ENCODE measurements at regions not wholly inside any gene's neighbourhood (a gene's known extent, or its start where the extent isn't known, plus 50 kb on each side); places are given as distances from the start of the nearest gene placed in this dataset.
A peak's percentile ranks its signal among the peaks of the same experiment; 100 is the strongest.
"Not testable (repeated sequence)": the region's sequence is repeated elsewhere in the genome, so short reads cannot be mapped to it uniquely, and the experiment has no call there.

DNA sequence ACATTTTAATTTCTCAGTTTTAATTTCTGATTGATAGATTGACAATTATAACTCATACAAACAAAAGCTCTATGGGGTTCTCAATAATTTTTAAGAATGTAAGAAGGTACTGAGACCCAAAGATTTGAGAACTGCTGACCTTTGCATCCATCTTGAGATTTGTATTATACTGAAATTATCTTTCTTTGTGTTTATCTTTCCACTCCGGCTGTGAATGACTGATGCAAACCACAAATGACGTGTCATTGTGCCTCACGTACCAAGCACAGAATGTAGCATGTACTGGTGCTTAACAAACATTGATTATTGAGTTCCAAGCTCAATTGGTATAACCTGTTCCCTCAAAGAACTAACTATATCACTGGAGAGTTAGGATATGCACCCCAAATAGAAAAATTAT is 152.1 kb upstream of the SMLR1 start:
- DNase-seq, result no peak

DNA sequence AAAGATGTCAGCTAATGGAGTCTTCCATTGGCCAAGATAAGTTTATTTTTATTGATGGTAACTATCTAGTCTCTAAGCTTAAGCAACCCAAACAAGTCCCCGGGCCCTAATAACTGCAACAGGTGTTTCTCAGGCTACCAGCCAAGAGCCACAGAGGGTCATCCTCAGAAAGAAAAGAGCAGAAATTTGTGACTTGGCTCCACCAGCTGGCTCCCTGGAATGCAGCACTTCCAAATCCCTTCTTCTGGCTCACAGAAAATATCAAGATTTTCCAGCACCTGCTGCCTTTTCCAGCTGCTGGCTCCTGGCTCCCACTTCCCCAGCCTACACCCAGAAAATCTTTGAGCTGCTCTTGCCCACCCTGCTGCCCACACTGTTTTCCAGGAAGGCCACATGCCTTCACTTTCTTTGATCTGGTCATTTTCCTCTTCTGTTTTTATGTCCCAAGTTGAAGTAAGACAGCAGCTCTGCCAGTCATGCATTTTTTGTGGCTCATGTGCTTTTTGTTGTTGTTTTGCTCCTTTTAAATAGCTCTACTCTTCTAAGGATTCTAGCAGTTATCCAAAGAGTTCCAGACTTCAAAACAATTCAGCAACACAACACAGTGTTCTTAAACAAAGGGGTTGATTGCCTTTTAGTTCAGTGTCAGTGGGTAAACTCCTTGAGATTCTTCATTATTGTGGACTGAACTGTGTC is 151.0 kb upstream of the SMLR1 start:
- DNase-seq, result peak; percentile 77

DNA sequence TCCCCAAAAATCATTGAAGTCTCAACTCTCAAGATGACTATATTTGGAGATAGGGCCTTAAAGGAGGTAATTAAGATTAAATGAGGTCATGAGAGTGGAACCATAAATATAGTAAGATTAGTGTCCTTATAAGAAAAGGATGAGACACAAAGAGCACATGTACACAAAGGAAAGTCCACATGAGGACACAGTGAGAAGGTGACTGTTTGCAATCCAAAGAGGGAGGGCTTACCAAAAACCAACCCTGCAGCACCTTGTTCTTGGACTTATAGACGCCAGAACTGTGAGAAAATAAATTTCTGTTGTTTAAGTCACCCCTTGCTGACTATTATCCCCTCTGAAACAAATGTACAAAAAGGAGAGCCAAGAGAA is 150.4 kb upstream of the SMLR1 start:
- no peak for DNase-seq

DNA sequence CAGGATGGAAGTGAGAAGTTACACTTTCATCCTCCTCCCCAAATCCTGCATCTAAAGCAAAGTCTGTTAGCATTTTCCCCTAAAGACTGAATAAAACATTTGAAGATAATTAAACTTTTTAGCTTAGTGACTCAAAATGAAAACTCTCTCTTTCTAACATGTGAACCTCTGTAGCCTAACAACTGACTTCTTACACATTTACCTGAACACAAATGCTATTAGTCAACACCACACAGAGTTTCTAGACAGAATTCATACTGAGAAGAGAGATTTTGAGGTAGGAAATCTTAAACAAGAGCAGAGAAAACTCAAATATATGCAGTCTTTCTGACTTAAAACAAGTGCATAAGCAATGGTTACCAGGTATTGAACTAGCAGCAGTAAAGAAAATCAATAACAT is 149.9 kb upstream of the SMLR1 start:
- no peak for DNase-seq

DNA sequence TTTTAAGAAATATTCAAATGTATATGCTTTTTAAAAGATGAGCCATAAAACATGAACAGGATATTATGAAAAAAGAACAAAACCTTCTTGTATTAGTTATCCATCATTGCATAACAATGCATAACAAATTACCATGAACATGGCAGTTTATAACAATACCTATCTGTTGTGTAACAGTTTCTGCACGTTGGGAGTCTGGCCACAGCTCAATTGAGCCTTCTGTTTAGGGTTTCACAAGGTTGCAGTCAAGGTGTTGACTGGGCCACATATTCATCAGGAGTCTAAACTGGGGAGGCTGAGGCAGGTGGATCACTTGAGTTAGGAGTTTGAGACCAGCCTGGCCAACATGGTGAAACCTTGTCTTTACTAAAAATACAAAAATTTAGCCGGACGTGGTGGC is 149.4 kb upstream of the SMLR1 start:
- DNase-seq, result no peak

DNA sequence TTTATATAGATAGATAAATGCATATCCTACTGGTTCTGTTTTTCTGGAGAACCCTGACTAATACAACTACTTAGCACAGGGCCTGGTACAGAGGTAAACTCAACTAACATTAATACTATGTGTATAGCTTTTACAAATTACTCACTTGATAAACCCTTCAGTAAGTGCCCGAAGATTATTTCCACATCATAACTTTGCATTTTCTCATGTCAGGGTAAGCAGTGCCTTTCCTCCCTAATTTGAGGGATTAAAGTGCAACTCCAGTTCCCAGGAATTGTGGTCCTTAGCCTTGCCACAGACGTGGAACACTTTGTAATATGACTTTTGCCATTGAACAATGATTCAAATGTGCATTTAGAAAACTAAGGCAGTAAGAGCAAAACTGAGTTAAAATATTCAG is 147.5 kb upstream of the SMLR1 start:
- no peak for DNase-seq

DNA sequence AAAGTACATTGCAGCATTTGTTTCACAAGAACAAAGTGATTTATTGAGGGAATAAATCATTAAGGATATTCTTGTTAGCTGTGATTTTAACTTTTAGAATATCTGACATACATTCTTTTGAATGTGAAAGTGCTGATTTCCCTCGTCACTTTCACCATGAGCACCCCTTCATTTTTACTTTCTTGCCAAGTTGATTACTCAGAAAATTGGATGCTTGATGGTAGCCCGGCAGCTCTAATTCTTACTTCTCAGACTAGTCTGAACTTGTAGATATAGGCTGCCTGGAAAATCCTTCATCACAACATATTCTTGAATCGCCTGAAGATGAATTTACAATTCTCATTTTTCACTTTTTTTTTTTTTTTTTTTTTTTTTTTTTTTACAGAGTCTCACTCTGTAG is 147.1 kb upstream of the SMLR1 start:
- DNase-seq, result no peak

DNA sequence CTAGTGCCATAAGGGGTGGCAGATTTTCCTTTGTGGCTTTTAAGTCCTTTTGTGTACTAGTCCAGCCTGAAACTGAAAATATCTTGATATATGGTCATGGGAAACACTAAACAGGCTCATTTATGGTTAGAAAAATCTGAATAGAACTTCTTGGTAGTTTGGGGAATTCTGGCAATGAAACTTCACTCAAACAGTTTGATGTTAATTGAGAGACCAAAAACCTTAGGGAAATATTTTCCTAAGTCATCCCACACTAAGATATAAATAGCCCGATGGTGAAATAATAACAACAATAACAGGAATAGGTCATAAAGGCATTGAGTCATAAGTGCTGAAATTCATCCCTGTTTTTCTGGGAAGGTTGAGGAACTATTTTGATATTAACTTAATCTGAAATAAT is 146.2 kb upstream of the SMLR1 start:
- no peak for DNase-seq

DNA sequence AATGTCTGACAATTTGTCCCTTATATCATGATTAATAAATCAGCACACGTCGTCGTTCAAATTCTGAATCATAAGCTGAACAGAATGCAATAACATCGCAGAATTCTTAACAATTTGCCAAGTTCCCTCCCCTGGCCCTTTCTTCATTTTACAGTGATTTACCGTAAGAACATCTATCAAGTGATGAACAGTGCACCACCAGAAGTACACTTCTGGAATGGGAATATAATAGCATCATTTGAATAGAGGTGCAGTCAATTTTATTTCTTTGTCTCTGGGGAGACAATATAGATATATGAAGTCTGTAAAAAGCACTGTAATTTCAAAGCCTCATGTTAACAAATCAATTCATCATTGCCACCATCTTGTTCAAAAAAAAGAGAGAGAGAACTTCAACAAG is 145.1 kb upstream of the SMLR1 start:
- no peak for DNase-seq

DNA sequence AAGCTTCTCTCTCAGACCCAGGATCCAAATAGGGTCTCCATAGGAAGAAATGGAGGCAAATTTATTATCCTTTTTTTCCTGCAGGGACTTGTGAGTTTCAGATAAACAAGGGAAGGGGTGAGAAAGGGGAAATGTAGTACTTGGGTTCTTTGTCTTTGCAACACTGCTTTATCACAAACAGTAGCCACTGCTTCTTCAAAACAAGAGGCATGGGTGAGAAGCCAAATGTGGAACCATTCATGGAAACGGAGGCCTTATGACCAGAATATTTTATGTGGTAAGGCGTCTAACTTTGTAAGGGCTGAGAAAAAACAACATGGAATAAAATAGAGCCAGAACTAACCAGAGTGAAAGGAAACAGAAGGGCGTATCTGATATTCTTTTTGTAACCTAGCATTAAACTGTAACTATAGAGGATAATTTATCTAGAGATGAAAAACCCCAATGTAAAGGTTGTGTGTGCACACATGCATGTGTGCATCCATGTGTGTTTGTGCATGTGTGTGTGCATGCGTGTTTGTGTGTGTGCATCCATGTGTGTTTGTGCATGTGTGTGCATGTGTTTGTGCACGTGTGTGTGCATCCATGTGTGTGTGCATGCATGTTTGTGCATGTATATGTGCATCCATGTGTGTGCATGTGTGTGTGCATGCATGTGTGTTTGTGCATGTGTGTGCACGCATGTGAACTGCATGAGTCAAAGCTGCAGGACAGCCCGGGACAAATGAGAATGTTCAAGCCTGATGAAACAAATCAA is 143.3 kb upstream of the SMLR1 start:
- DNase-seq, result no peak

DNA sequence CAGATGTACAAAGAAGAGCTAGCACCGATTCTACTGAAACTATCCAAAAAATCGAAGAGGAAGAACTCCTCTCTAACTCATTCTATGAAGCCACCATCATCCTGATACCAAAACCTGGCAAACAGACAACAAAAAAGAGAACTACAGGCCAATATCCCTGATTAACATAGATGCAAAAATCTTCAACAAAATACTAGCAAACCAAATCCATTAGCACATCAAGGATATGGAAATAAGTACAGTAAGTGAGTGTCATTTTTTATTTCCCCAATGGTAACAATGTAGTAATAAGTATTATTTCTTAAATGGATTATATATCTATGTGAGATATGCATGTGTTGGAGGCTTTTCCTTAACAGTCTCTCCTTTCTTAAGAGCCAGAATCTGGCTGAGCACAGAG is 134.5 kb upstream of the SMLR1 start:
- no peak for DNase-seq

DNA sequence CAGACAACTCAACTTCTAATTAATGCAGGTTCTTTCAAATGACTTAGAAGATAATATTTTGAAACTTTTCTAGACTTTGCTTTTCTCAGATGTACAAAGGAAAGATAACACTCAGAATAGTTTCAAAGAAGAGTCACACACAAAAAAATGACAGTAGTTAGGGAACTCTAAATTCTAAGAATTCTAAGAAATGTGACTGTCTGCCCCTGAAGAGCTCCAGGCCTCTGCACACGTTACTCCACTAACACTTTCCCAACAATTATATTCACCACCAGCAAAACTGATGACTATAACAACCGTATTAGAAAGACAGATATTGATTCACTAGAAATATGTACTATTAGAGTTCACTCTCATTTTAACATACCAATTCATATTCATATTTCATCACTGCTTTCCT is 133.3 kb upstream of the SMLR1 start:
- DNase-seq, result no peak

DNA sequence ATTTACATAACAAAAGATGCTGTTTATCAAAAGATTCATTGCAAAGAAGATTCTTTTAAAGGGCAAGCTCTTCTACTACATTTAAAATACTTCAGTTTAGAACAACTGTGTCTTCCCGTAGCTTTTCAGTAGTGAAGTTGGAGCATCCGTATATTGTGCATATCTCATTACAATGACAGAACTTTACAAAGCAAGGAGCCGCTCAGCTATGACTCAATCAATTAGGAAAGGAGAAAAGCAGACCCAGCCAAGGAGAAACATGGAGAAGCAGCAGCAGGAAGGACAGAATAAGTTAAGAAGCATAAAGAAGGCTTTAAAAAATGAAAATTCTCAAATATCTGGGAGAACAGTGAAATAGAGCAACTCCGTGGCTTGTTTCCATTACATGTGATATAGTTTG is 132.6 kb upstream of the SMLR1 start:
- no peak for DNase-seq

DNA sequence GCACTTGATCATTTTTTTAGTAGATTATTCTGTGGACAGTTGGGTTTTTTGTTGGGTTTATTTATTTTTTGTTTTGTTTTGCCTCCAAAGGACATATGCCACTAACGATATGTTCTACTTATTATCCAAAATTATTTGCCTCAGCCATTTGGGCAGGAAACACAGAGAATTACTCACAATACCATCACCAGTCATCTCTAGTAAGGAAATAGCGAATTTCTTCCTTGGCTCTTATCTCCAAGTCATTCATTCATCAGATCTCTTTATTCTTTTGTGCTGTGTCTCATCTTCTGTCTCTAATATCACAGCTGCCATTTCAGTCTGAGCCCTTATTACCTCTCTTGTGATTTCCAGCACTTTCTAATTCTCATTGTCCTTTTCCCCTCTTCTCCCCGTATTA is 130.4 kb upstream of the SMLR1 start:
- no peak for DNase-seq

DNA sequence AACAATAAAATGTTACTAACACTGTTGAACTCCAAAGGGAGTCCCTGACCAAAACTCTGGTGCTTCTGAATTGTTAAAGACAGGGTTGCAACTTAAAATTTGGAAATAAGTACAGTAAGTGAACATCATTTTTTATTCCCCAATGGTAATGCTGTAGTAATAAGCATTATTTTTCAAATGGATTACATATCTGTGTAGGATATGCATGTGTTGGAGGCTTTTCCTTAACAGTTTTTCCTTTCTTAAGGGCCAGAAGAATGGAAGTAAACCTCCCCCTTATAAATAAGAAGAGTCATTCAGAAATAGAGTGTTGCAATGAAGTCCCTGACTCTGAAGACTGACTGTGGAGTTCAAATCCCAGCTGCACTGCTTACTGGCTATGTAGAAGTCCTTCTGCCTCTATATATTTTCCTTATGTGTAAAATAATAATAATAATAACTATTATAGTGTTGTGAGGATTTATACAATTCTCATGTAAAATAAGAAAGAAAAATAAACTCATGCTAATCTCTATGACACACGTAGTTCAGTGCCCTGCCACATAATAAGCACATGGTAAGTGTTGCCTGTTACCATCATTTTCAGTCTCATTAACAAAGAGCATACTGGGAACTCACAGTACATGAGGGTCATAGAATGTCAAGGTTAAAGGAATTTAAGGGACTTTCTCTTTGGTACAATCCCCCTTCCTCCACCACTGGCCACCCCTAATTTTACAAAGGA is 129.8 kb upstream of the SMLR1 start:
- no peak for DNase-seq

DNA sequence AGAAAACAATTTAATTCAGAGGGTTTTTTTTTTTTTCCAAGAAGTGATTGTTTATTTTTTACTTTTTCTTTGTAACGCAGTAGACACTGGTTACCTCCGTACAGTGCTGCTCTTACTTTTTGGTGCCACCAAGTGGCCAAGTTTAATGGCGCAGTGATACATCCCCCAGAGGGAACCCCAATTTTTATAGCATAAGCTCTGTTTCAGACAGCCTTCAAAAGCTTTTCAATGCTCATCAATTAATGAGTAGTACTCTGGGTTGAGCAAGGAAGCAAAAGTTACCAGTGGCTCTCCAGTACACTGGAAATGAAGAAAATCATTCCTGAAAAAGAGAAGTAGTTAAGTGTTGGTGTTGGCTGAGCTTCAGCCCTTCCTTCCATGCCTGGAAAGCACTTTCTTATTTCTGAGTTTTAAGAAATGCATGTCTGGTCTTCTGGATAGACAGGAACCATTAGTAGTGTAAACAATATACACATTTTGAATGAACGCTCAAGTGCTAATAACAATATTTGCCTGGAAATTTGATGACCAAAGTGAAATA is 129.1 kb upstream of the SMLR1 start:
- DNase-seq, result peak; percentile 34

DNA sequence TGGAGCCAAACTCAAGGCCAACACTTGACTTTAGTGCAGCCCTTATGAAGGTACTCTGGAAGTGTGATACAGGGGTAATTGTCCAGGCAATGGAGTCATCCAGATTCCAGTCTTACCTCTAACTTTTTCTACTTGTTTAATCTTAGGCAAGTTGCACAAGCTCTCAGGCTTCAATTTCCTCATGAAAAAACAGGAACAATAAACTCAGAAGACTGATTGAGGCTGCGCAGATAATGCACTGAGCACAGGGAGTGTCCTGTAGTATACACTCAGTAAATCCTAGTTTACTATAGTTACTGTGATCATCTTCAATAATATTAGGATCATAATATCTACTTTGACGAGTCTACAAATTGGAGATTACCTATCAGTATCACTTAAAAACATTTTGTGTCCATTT is 127.5 kb upstream of the SMLR1 start:
- no peak for DNase-seq

DNA sequence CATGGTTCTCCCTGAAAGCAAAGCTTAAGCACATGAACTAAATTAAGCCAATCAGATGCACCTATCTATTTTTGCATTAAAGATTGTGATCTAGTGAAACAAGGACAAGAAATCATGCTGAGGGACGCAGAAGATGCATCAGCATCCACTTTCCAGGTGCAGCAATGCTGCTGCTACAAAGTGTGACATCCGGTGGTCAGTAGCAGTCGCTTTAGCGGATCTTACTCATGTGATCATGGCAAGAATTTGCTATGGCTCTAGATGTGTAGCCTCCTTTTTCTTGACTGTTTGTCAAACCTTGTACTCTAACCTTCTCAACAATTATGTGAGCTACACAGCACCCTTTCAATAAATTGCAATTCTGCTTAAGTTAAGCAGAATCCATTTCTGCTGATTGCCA is 126.8 kb upstream of the SMLR1 start:
- no peak for DNase-seq

DNA sequence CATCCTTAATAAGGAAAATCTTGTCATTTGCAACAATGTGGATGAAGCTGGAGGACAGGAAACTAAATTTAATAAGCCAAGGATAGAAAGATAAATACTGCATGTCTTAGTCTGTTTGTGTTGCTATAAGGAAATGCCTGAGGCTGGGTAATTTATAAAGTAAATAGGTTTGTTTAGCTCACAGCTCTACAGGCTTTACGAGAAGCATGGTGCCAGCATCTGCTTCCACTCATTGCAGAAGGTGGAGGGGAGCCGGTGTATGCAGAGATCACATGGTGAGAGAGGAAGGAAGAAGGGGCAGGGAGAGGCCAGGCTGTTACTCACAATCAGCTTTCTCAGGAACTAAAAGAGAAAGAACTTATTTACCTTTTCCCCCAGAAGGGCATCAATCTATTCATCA is 118.9 kb upstream of the SMLR1 start:
- DNase-seq, result no peak

DNA sequence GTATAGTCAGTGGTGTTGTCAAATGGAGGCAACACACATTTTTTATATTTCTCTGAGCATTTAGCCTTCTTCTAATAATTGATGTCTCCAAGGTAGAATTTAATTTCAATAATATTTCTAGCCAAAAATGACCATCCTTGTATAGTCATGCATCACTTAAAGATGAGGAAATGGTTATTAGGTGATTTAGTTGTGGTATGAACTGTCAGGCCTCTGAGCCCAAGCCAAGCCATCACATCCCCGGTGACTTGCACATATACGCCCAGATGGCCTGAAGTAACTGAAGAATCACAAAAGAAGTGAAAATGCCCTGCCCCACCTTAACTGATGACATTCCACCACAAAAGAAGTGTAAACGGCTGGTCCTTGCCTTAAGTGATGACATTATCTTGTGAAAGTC is 115.6 kb upstream of the SMLR1 start:
- DNase-seq, result not testable (repeated sequence)

DNA sequence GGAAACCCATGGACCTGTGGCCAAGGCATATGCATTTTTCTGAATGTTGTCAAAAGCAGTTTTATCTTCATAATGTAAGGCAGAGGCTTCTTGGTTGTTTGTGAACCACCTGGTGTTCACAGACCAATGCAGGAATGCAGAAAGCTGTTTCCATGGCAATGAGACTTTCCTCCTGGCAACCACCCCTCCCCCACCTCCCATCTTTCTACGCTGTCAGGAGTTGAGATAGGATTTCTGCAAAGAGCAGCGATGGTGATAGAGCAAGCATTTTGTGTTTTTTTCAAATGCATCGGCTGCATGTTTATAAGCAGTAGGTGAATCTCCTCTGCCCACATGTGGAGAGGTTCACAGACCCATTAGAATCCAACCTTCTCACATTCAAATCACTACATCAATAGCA is 114.1 kb upstream of the SMLR1 start:
- no peak for DNase-seq

DNA sequence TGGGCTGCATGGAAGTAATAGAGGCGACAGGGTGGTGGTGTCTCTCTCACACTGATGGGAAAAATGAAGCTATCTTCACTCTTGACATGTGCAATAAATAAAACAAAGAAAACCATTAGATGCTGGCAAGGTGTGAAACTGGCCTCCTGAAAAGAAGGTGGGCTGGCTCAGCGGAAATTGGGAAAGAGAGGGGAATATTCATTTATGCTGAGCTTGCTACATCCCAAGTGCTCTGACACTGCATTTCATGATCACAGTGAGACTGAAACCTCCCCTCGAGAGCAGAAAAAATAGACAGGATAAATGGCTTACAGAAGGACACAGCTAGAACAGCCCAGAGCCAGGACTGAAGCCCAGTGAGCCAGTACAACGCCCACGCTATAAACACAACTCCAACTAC is 112.1 kb upstream of the SMLR1 start:
- no peak for DNase-seq

DNA sequence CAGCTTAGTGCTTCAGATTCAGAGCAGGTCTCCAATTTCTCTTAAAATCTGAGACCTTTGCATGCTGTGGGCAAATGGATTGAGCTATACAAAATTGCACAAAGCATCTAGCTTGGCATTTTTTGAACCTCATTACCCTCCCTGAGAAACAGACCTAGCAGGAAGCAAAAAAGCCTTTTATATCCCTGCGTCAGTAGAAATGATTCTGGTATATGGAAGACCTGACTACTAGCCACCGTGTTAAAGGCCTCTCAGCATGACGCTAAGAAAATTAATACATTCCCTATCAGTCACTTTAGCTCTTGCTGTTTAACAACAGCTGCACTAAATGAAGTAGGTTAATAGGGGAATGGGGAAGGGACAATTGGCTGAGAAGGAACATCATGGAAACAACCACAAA is 110.7 kb upstream of the SMLR1 start:
- no peak for DNase-seq

DNA sequence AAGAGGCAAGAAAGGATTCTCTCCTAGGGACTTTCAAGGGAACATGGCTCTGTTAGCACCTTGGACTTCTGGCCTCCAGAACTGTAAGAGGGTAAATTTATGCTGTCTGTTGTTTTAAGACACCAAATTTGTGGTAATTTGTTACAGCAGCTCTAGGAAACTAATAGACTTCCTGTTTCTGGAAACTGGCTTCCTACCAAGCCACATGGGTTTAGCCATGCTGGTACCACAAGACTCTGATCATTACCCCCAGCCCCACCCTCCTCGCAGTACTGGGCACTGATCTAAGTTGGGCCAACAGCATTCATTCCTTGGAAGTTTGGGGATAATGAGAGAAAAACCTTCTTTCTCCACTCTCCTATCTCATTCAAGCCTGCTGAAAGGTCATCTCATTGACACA is 109.5 kb upstream of the SMLR1 start:
- DNase-seq, result no peak
